T-helper 1 cell (primary cell): ENCODE measurements at regions not wholly inside any gene's neighbourhood (a gene's known extent, or its start where the extent isn't known, plus 50 kb on each side); places are given as distances from the start of the nearest gene placed in this dataset.
"Not testable (repeated sequence)": the region's sequence is repeated elsewhere in the genome, so short reads cannot be mapped to it uniquely, and the experiment has no call there.

Experiments
- DNase-seq, 5 donors: peaks; one replicate each; pipeline ENCODE4 v3.0.0-alpha.2; 2012 to 2020

GRCh38 chr2:239882781-239883180 is 142.4 kb downstream of the NDUFA10 start:
- no peak for DNase-seq

- DNase-seq: peak in 4 of 5 donors; percentile 31 to 49 (median 45)
These were observed 142.8 kb downstream of the NDUFA10 start for GRCh38 chr2:239882331-239882732.

GRCh38 chr2:239881561-239882320 is 143.4 kb downstream of the NDUFA10 start:
- DNase-seq: no peak

- DNase-seq: no peak
These were observed 144.1 kb downstream of the NDUFA10 start for GRCh38 chr2:239881031-239881471.

GRCh38 chr2:239880396-239880795 is 144.7 kb downstream of the NDUFA10 start:
- no peak for DNase-seq

GRCh38 chr2:239879423-239880084 is 145.6 kb downstream of the NDUFA10 start:
- DNase-seq: no peak

GRCh38 chr2:239878686-239879085 is 146.5 kb downstream of the NDUFA10 start:
- no peak for DNase-seq

- no peak for DNase-seq
These were observed 148.2 kb downstream of the NDUFA10 start for GRCh38 chr2:239876948-239877289.

- no peak for DNase-seq
These were observed 148.7 kb downstream of the NDUFA10 start for GRCh38 chr2:239876271-239876947.

GRCh38 chr2:239874636-239875356 is 150.3 kb downstream of the NDUFA10 start:
- no peak for DNase-seq

GRCh38 chr2:239873656-239874635 is 151.2 kb downstream of the NDUFA10 start:
- DNase-seq: no peak

GRCh38 chr2:239871481-239872435 is 153.4 kb downstream of the NDUFA10 start:
- no peak for DNase-seq

- no peak for DNase-seq
These were observed 154.3 kb downstream of the NDUFA10 start for GRCh38 chr2:239870863-239871262.

- DNase-seq: no peak
These were observed 154.9 kb downstream of the NDUFA10 start for GRCh38 chr2:239870276-239870675.

- DNase-seq: no peak
These were observed 155.6 kb downstream of the NDUFA10 start for GRCh38 chr2:239869272-239870155.

- no peak for DNase-seq
These were observed 156.5 kb downstream of the NDUFA10 start for GRCh38 chr2:239868556-239869181.

GRCh38 chr2:239866778-239867177 is 158.4 kb downstream of the NDUFA10 start:
- no peak for DNase-seq

- no peak for DNase-seq
These were observed 158.8 kb downstream of the NDUFA10 start for GRCh38 chr2:239866350-239866749.

GRCh38 chr2:239865856-239866255 is 159.3 kb downstream of the NDUFA10 start:
- not testable (repeated sequence) for DNase-seq
